Neural progenitor cell (in vitro differentiated cells): ENCODE measurements at regions not wholly inside any gene's neighbourhood (a gene's known extent, or its start where the extent isn't known, plus 50 kb on each side); places are given as distances from the start of the nearest gene placed in this dataset.

ENCODE experiments used
- DNase-seq: peaks from one replicate; pipeline ENCODE4 v3.0.0-alpha.2; 2016; ENCODE audit warnings: low spot score
- H2AFZ ChIP-seq: fragments of 200-600 bp; sonication (generic); replicated peaks from 2 replicates; pipeline ENCODE4 v1.6.1; 2016; ENCODE audit warnings: antibody characterized with exemption
- H3F3A ChIP-seq: fragments of 200-600 bp; sonication (generic); 2 replicates; pipeline ENCODE4 v1.6.1; 2016; ENCODE audit warnings: antibody characterized with exemption, low read depth
- H3K27ac ChIP-seq: fragments of 200-600 bp; sonication (generic); 2 replicates; pipeline ENCODE4 v1.5.1; 2016; ENCODE audit warnings: mild to moderate bottlenecking
- H3K27me3 ChIP-seq: fragments of 200-600 bp; sonication (generic); 2 replicates; pipeline ENCODE4 v1.6.1; 2016; ENCODE audit warnings: mild to moderate bottlenecking, moderate library complexity
- H3K36me3 ChIP-seq: fragments of 200-600 bp; sonication (generic); 2 replicates; pipeline ENCODE4 v1.5.1; 2016
- H3K4me1 ChIP-seq: fragments of 200-600 bp; sonication (generic); 2 replicates; pipeline ENCODE4 v1.6.1; 2016; ENCODE audit warnings: mixed run types
- H3K4me2 ChIP-seq: fragments of 200-600 bp; sonication (generic); 2 replicates; pipeline ENCODE4 v1.6.1; 2016
- H3K4me3 ChIP-seq: fragments of 200-600 bp; sonication (generic); 2 replicates; pipeline ENCODE4 v1.5.1; 2016
- H3K79me2 ChIP-seq: fragments of 200-600 bp; sonication (generic); 2 replicates; pipeline ENCODE4 v1.6.1; 2016; ENCODE audit warnings: low read depth
- H3K9ac ChIP-seq: fragments of 200-600 bp; sonication (generic); 2 replicates; pipeline ENCODE4 v1.6.1; 2016
- H3K9me3 ChIP-seq: fragments of 200-600 bp; sonication (generic); 2 replicates; pipeline ENCODE4 v1.5.1; 2016; ENCODE audit warnings: low read depth
- H4K20me1 ChIP-seq: fragments of 200-600 bp; sonication (generic); 2 replicates; pipeline ENCODE4 v1.6.1; 2016; ENCODE audit warnings: low read depth
- H3K27ac Mint-ChIP-seq: 3 replicates; pipeline ENCODE4 v1.8.0; 2021; ENCODE audit warnings: mixed read lengths
- H3K27me3 Mint-ChIP-seq: 2 replicates; pipeline ENCODE4 v1.8.0; 2022; ENCODE audit warnings: low read depth, mild to moderate bottlenecking, inconsistent platforms, moderate library complexity, mixed read lengths; ENCODE audit not compliant: insufficient read depth
- H3K36me3 Mint-ChIP-seq: 3 replicates; pipeline ENCODE4 v1.8.0; 2021; ENCODE audit warnings: mixed read lengths
- H3K4me1 Mint-ChIP-seq: 3 replicates; pipeline ENCODE4 v1.8.0; 2021; ENCODE audit warnings: mixed read lengths
- H3K4me3 Mint-ChIP-seq: 3 replicates; pipeline ENCODE4 v1.8.0; 2021; ENCODE audit warnings: mild to moderate bottlenecking, moderate library complexity, mixed read lengths
- H3K9me3 Mint-ChIP-seq: 3 replicates; pipeline ENCODE4 v1.8.0; 2020; ENCODE audit warnings: mixed read lengths
- EZH2 ChIP-seq: fragments of 200-600 bp; sonication (generic); IDR thresholded peaks from 2 replicates; pipeline ENCODE4 v1.6.1; 2017; ENCODE audit warnings: antibody characterized with exemption, mild to moderate bottlenecking, moderate library complexity
- EZH2phosphoT487 ChIP-seq: fragments of 200-600 bp; sonication (generic); IDR thresholded peaks from 2 replicates; pipeline ENCODE4 v1.6.1; 2017; ENCODE audit warnings: antibody characterized with exemption
- TF ChIP-seq, protein P1 (sequence below): fragments of 200-600 bp; sonication (generic); IDR thresholded peaks from 2 replicates; pipeline ENCODE4 v1.5.1; 2017; ENCODE audit warnings: antibody characterized with exemption, mild to moderate bottlenecking

DNA sequence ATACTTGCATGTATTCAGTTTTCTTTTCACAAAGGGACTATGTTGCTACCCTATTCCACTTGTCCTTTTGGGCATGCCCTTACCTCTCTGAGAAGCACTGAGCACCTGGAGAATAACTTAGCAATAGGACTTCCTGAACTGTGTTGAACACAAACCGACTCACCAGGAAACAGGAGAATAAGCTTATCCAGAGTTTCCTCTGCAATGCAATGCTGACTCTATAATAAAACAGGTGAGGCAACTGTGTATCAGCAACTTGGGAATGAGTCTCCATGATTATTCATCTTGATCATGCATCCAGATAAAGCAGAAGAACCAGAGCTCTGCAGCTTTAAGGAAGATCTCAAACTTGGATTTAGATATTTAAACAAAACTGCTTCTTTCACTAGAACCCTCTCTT, 806.5 kb downstream of the IGSF11 start:
- Mint-ChIP-seq H3K4me3 (no peak overlapping the region), H3K36me3 (no peaks in the 10 kb centered on the region), H3K27me3 (no peaks in the 10 kb centered on the region), H3K27ac (no peak overlapping the region), H3K4me1 (no peaks in the 10 kb centered on the region), H3K9me3 (no peaks in the 10 kb centered on the region)
- H3K9ac ChIP-seq = no peak overlapping the region
- H3K79me2 ChIP-seq = no peaks in the 10 kb centered on the region
- H3K4me1 ChIP-seq = no peaks in the 10 kb centered on the region
- H3K4me2 ChIP-seq = no peak overlapping the region
- no peak overlapping the region for H2AFZ ChIP-seq
- H3F3A ChIP-seq = no peaks in the 10 kb centered on the region
- no peak overlapping the region for H3K27ac ChIP-seq
- H3K9me3 ChIP-seq = no peaks in the 10 kb centered on the region
- H3K4me3 ChIP-seq = no peak overlapping the region
- H3K36me3 ChIP-seq = no peaks in the 10 kb centered on the region
- no peaks in the 10 kb centered on the region for H4K20me1 ChIP-seq
- H3K27me3 ChIP-seq = no peaks in the 10 kb centered on the region
- no peak for DNase-seq
- TF ChIP-seq EZH2phosphoT487 = no peak
- no peak for TF ChIP-seq EZH2
- TF ChIP-seq, protein P1, sequence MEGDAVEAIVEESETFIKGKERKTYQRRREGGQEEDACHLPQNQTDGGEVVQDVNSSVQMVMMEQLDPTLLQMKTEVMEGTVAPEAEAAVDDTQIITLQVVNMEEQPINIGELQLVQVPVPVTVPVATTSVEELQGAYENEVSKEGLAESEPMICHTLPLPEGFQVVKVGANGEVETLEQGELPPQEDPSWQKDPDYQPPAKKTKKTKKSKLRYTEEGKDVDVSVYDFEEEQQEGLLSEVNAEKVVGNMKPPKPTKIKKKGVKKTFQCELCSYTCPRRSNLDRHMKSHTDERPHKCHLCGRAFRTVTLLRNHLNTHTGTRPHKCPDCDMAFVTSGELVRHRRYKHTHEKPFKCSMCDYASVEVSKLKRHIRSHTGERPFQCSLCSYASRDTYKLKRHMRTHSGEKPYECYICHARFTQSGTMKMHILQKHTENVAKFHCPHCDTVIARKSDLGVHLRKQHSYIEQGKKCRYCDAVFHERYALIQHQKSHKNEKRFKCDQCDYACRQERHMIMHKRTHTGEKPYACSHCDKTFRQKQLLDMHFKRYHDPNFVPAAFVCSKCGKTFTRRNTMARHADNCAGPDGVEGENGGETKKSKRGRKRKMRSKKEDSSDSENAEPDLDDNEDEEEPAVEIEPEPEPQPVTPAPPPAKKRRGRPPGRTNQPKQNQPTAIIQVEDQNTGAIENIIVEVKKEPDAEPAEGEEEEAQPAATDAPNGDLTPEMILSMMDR = no peak

DNA sequence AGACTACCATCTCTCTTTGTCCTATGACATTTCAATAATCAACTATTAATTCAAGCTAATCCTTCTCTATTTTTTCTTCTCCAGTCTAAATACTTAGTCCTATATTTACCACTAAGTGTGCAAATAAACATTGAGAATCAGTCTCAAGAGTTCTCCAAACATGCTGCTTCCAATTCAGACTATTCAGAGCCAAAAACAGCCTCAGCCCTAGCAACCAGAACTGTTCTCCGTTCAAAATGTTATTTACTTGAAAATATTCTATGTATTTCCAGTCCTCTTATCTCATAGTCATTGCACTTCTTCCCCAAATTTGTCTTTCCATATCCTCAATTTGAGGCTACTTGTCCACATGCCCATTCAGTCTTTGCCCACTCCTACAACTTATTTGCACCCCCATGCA, 805.5 kb downstream of the IGSF11 start:
- Histone ChIP-seq H3K27me3 (no peaks in the 10 kb centered on the region), H3F3A (no peaks in the 10 kb centered on the region), H4K20me1 (no peaks in the 10 kb centered on the region), H3K4me1 (no peaks in the 10 kb centered on the region), H2AFZ (no peak overlapping the region), H3K79me2 (no peaks in the 10 kb centered on the region), H3K27ac (no peak overlapping the region), H3K36me3 (no peaks in the 10 kb centered on the region), H3K4me2 (no peak overlapping the region), H3K9me3 (no peaks in the 10 kb centered on the region), H3K9ac (no peak overlapping the region), H3K4me3 (no peak overlapping the region)
- TF ChIP-seq EZH2phosphoT487 (no peak), EZH2 (no peak)
- TF ChIP-seq, protein P1 = no peak
- Mint-ChIP-seq H3K4me1 (no peaks in the 10 kb centered on the region), H3K9me3 (no peaks in the 10 kb centered on the region), H3K27ac (no peak overlapping the region), H3K27me3 (no peaks in the 10 kb centered on the region), H3K4me3 (no peak overlapping the region), H3K36me3 (no peaks in the 10 kb centered on the region)
- DNase-seq = no peak

DNA sequence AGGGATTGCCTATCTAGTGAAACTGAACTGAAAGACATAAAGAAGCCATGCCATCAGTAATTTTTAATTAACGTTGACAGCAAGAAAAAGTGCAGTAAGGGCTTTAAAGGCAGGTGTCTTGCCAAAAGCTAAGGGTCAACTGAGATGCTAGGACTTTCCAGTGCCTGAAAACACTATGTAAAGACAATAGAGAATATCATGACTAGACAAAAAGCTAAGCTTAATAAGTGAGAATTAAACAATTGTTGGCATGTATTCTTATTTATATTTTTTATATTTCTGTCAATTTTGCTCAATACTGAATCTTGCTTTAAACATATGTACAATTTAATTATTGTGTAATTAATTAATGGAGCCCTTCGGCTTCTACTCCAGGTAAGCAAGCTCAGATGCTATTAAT, 803.1 kb downstream of the IGSF11 start:
- no peak overlapping the region for H3K27ac Mint-ChIP-seq
- no peaks in the 10 kb centered on the region for H3K36me3 Mint-ChIP-seq
- H3K9me3 Mint-ChIP-seq = no peaks in the 10 kb centered on the region
- H3K79me2 ChIP-seq = no peaks in the 10 kb centered on the region
- no peaks in the 10 kb centered on the region for H3K9me3 ChIP-seq
- no peak overlapping the region for H2AFZ ChIP-seq
- no peak overlapping the region for H3K4me3 Mint-ChIP-seq
- no peaks in the 10 kb centered on the region for H3K27me3 Mint-ChIP-seq
- no peak overlapping the region for H3K4me2 ChIP-seq
- no peak overlapping the region for H3K9ac ChIP-seq
- DNase-seq = no peak
- H3K4me3 ChIP-seq = no peak overlapping the region
- no peak for TF ChIP-seq EZH2
- TF ChIP-seq, protein P1 = no peak
- no peak for TF ChIP-seq EZH2phosphoT487
- H3K4me1 ChIP-seq = no peaks in the 10 kb centered on the region
- no peaks in the 10 kb centered on the region for H3K36me3 ChIP-seq
- no peaks in the 10 kb centered on the region for H3K4me1 Mint-ChIP-seq
- no peaks in the 10 kb centered on the region for H3K27me3 ChIP-seq
- no peaks in the 10 kb centered on the region for H3F3A ChIP-seq
- no peaks in the 10 kb centered on the region for H4K20me1 ChIP-seq
- H3K27ac ChIP-seq = no peak overlapping the region

DNA sequence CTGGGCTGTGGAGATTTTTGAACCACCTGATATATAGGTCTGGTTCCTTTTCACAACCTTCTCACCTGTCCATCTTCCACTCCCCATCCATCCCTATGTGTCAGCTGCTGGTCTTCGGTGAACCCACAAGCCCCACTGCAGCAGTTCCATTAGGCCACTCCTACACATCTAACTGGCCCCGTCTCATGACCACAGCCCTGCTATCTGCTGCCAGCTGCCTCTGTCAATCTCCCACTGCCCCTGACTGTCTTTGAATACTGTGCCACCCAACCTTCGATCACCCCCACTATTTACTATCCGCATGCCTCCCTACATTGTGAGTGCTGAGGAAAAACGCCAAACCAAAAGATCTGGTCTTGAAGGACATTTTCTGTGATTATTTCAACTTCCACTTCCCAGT, 795.4 kb downstream of the IGSF11 start:
- Histone ChIP-seq H2AFZ (no peak overlapping the region), H3K79me2 (no peaks in the 10 kb centered on the region), H3K4me3 (no peak overlapping the region), H3K27me3 (no peaks in the 10 kb centered on the region), H3K9ac (no peak overlapping the region), H3K4me1 (peaks cover 8% of the 10 kb centered on the region), H3K36me3 (no peaks in the 10 kb centered on the region), H3F3A (no peaks in the 10 kb centered on the region), H3K4me2 (no peak overlapping the region), H3K27ac (no peak overlapping the region), H3K9me3 (no peaks in the 10 kb centered on the region), H4K20me1 (no peaks in the 10 kb centered on the region)
- Mint-ChIP-seq H3K4me3 (no peak overlapping the region), H3K4me1 (no peaks in the 10 kb centered on the region), H3K27me3 (no peaks in the 10 kb centered on the region), H3K27ac (no peak overlapping the region), H3K36me3 (no peaks in the 10 kb centered on the region), H3K9me3 (no peaks in the 10 kb centered on the region)
- TF ChIP-seq EZH2 = no peak
- no peak for TF ChIP-seq EZH2phosphoT487
- TF ChIP-seq, protein P1 = no peak
- no peak for DNase-seq
